ENCODE measurements at regions not wholly inside any gene's neighbourhood (a gene's known extent, or its start where the extent isn't known, plus 50 kb on each side); places are given as distances from the start of the nearest gene placed in this dataset.
A peak's percentile ranks its signal among the peaks of the same experiment; 100 is the strongest.
"Not testable (repeated sequence)": the region's sequence is repeated elsewhere in the genome, so short reads cannot be mapped to it uniquely, and the experiment has no call there.

GRCh38 chr9:36521148-36521547 is 51.5 kb upstream of the MELK start:
- no peak for DNase-seq

- no peak for DNase-seq
Observed at GRCh38 chr9:36517131-36517530, 55.6 kb upstream of the MELK start.

- no peak for DNase-seq
Observed at GRCh38 chr9:36504156-36504555, 68.5 kb upstream of the MELK start.

GRCh38 chr9:36503172-36504088 is 69.3 kb upstream of the MELK start:
- no peak for DNase-seq

GRCh38 chr9:36501727-36502126 is 71.0 kb upstream of the MELK start:
- no peak for DNase-seq

GRCh38 chr9:36500931-36501330 is 71.8 kb upstream of the MELK start:
- DNase-seq, result not testable (repeated sequence)

- DNase-seq, result peak; percentile 46
Observed at GRCh38 chr9:36499174-36499890, 73.4 kb upstream of the MELK start.

- DNase-seq, result not testable (repeated sequence)
Observed at GRCh38 chr9:36493564-36493963, 79.1 kb upstream of the MELK start.

- DNase-seq, result no peak
Observed at GRCh38 chr9:36492865-36493264, 79.8 kb upstream of the MELK start.

- no peak for DNase-seq
Observed at GRCh38 chr9:36489453-36489852, 83.2 kb upstream of the MELK start.

GRCh38 chr9:36488389-36488756 is 84.3 kb upstream of the MELK start:
- no peak for DNase-seq

GRCh38 chr9:36487482-36488388 is 85.0 kb upstream of the MELK start:
- peak; percentile 91 for DNase-seq

GRCh38 chr9:36486933-36487481 is 85.7 kb upstream of the MELK start:
- no peak for DNase-seq

GRCh38 chr9:36486329-36486932 is 86.3 kb upstream of the MELK start:
- DNase-seq, result peak; percentile 68

- no peak for DNase-seq
Observed at GRCh38 chr9:36485647-36486328, 85.7 kb upstream of the RNF38 start.

GRCh38 chr9:36484124-36484523 is 84.1 kb upstream of the RNF38 start:
- DNase-seq, result no peak

- no peak for DNase-seq
Observed at GRCh38 chr9:36479101-36479500, 79.0 kb upstream of the RNF38 start.

- no peak for DNase-seq
Observed at GRCh38 chr9:36471359-36471758, 71.3 kb upstream of the RNF38 start.

GRCh38 chr9:36470643-36471290 is 70.7 kb upstream of the RNF38 start:
- DNase-seq, result no peak

GRCh38 chr9:36463467-36463866 is 63.4 kb upstream of the RNF38 start:
- DNase-seq, result no peak

- DNase-seq, result no peak
Observed at GRCh38 chr9:36462245-36462644, 62.2 kb upstream of the RNF38 start.
